ENCODE measurements at regions not wholly inside any gene's neighbourhood (a gene's known extent, or its start where the extent isn't known, plus 50 kb on each side); places are given as distances from the start of the nearest gene placed in this dataset.

DNA sequence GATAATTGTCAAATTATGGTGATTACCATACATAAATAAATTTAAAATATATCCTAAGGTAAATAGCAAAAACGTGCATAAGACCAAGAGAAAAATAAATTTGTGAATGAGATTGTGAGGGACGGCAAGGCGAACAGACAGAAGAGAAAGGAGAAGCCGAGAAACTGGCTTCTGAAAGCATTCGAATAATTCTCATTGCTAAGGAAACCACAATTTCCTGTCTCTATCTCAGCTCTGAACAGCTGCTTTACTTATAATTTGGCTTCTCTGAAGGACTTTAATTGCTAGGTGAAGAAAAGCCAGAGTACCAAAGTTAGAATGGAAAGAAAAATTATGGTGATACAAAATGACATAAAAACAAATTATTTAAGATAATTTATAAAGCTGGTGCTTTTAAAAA lies 79.0 kb upstream of the RGS17 start (continued):
- TF ChIP-seq ZNF318 (CRISPR knock-in tag; IDR thresholded peaks at IDR 0.05) (no peak), TMF1 (CRISPR knock-in tag; IDR thresholded peaks at IDR 0.05; ENCODE audit: low read depth) (no peak)

DNA sequence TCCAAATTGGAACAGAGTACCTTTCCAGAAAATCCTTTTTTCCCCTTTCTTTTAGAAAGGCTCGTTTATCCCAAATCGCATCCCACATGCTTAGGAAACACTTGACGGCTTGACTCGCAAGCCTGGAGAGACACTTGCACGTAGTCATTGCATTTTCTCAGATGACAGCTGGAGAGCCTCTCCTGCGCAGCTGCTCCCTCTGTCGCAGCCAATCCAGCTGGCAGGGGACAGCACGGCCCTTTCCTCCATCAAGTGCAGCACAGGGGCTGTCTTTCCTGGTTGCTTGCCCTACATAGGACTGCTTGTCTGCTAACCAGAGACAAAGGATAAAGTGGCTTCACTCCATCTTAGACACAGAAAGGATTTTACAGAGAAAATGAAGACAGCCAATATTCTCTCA lies 77.6 kb upstream of the RGS17 start:
- POLR2A ChIA-PET: no interaction called here
- TF ChIP-seq ZNF83 (CRISPR knock-in tag; IDR thresholded peaks at IDR 0.05; ENCODE audit: borderline replicate concordance) (no peak), ZBTB14 (CRISPR knock-in tag; IDR thresholded peaks at IDR 0.05) (no peak), ZKSCAN1 (IDR thresholded peaks at IDR 0.05; ENCODE audit: low read length) (no peak), ZNF564 (CRISPR knock-in tag; IDR thresholded peaks at IDR 0.05) (no peak), SNAI1 (CRISPR knock-in tag; IDR thresholded peaks at IDR 0.05; ENCODE audit: borderline replicate concordance) (no peak), ZNF205 (CRISPR knock-in tag; IDR thresholded peaks at IDR 0.05) (no peak), ZNF292 (CRISPR knock-in tag; IDR thresholded peaks at IDR 0.05; ENCODE audit: borderline replicate concordance, low read depth) (no peak), ZNF510 (CRISPR knock-in tag; IDR thresholded peaks at IDR 0.05; ENCODE audit: low read depth) (no peak), ZNF12 (CRISPR knock-in tag; IDR thresholded peaks at IDR 0.05) (no peak)
- TF ChIP-seq, protein P1, sequence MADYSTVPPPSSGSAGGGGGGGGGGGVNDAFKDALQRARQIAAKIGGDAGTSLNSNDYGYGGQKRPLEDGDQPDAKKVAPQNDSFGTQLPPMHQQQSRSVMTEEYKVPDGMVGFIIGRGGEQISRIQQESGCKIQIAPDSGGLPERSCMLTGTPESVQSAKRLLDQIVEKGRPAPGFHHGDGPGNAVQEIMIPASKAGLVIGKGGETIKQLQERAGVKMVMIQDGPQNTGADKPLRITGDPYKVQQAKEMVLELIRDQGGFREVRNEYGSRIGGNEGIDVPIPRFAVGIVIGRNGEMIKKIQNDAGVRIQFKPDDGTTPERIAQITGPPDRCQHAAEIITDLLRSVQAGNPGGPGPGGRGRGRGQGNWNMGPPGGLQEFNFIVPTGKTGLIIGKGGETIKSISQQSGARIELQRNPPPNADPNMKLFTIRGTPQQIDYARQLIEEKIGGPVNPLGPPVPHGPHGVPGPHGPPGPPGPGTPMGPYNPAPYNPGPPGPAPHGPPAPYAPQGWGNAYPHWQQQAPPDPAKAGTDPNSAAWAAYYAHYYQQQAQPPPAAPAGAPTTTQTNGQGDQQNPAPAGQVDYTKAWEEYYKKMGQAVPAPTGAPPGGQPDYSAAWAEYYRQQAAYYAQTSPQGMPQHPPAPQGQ (CRISPR knock-in tag; IDR thresholded peaks at IDR 0.05; ENCODE audit: borderline replicate concordance): no peak

More for the DNA sequence above, 77.6 kb upstream of the RGS17 start:
- DNase-seq (ENCODE audit: low spot score): no peak
- BruUV-seq (replicated peaks): no TSS peak
- no peak overlapping the region for H3K9ac ChIP-seq (ENCODE audit: insufficient read depth, low read depth, low read length)
- CTCF ChIA-PET (ENCODE audit: low intra/inter-chr PET ratio, low total read pairs): no interaction called here
- in situ Hi-C loops (cut with HindIII; ENCODE audit: extremely low pct_ligation_motif_present, low pct_unique_long_range_greater_than_20kb): no loop called here
- H3K27ac ChIP-seq (ENCODE audit: extremely low read length, insufficient read depth, low read length): no peak overlapping the region
- H3K4me1 ChIP-seq (ENCODE audit: insufficient read depth, low read length): no peaks in the 10 kb centered on the region
- FAIRE-seq: no peak
- no peaks in the 10 kb centered on the region for H3K27me3 ChIP-seq (ENCODE audit: control insufficient read depth in 1 of 2, insufficient read depth in 2 of 2, low read length in 2 of 2)
- no peaks in the 10 kb centered on the region for H4K20me1 ChIP-seq (ENCODE audit: insufficient read depth, low read length)
- no peaks in the 10 kb centered on the region for H3K36me3 ChIP-seq (replicated peaks in 1 of 2; ENCODE audit: control insufficient read depth in 1 of 2, insufficient read depth in 2 of 2, low read length in 2 of 2)
- WGBS (ENCODE audit: low lambda C conversion rate): 24% methylated on average over 8 of the region's 8 CpGs
- no peaks in the 10 kb centered on the region for H3K79me2 ChIP-seq (ENCODE audit: insufficient read depth, low read length)
- no peak overlapping the region for H3K4me2 ChIP-seq (ENCODE audit: low read depth, low read length)
- no peak overlapping the region for H3K4me3 ChIP-seq (replicated peaks in 1 of 3; ENCODE audit: insufficient read depth in 1 of 3, low read depth in 2 of 3, low read length in 3 of 3)
- H2AFZ ChIP-seq (ENCODE audit: low read length): no peak overlapping the region
- no peaks in the 10 kb centered on the region for H3K9me3 ChIP-seq (ENCODE audit: low read length)
- intact Hi-C loops (cut with micrococcal nuclease; ENCODE audit: unreplicated experiment): no loop called here
- peak; percentile 34; the same call in 1 of the 3 replicates for ATAC-seq
